BLaER1 treated with 17β-estradiol and CSF1 and Interleukin-3, amounts not matched to agents 10 nM and 100 nM (cell line): ENCODE measurements at regions not wholly inside any gene's neighbourhood (a gene's known extent, or its start where the extent isn't known, plus 50 kb on each side); places are given as distances from the start of the nearest gene placed in this dataset.
A peak's percentile ranks its signal among the peaks of the same experiment; 100 is the strongest.

Experiments used
- H3K27ac ChIP-seq, 11 experiments: shearing (Covaris generic); formaldehyde crosslinking; 2 replicates each; pipeline ENCODE4 v1.8.1; 2022
- H3K27me3 ChIP-seq, 11 experiments: shearing (Covaris generic); formaldehyde crosslinking; 2 replicates each; pipeline ENCODE4 v1.8.1; 2022
- H3K36me3 ChIP-seq, 11 experiments: shearing (Covaris generic); formaldehyde crosslinking; 2 replicates each; pipeline ENCODE4 v1.8.1; 2022
- H3K4me1 ChIP-seq, 10 experiments: shearing (Covaris generic); formaldehyde crosslinking; 2 replicates each; pipeline ENCODE4 v1.8.1; 2022
- H3K4me2 ChIP-seq, 11 experiments: shearing (Covaris generic); formaldehyde crosslinking; 2 replicates each; pipeline ENCODE4 v1.8.1; 2022
- H3K4me3 ChIP-seq, 10 experiments: shearing (Covaris generic); formaldehyde crosslinking; 2 replicates each; pipeline ENCODE4 v1.8.1; 2022
- H3K9ac ChIP-seq, 11 experiments: shearing (Covaris generic); formaldehyde crosslinking; 2 replicates each; pipeline ENCODE4 v1.8.1; 2022
- H3K9me3 ChIP-seq, 11 experiments: shearing (Covaris generic); formaldehyde crosslinking; replicated peaks in 1 of 11; 2 replicates each; pipeline ENCODE4 v1.8.1; 2022
- H4K20me1 ChIP-seq, 11 experiments: shearing (Covaris generic); formaldehyde crosslinking; 2 replicates each; pipeline ENCODE4 v1.8.1; 2022
- Cebpa-rat ChIP-seq, 11 experiments: shearing (Covaris generic); IDR thresholded peaks; 2 replicates each; pipeline ENCODE4 v1.8.1; 2022

DNA sequence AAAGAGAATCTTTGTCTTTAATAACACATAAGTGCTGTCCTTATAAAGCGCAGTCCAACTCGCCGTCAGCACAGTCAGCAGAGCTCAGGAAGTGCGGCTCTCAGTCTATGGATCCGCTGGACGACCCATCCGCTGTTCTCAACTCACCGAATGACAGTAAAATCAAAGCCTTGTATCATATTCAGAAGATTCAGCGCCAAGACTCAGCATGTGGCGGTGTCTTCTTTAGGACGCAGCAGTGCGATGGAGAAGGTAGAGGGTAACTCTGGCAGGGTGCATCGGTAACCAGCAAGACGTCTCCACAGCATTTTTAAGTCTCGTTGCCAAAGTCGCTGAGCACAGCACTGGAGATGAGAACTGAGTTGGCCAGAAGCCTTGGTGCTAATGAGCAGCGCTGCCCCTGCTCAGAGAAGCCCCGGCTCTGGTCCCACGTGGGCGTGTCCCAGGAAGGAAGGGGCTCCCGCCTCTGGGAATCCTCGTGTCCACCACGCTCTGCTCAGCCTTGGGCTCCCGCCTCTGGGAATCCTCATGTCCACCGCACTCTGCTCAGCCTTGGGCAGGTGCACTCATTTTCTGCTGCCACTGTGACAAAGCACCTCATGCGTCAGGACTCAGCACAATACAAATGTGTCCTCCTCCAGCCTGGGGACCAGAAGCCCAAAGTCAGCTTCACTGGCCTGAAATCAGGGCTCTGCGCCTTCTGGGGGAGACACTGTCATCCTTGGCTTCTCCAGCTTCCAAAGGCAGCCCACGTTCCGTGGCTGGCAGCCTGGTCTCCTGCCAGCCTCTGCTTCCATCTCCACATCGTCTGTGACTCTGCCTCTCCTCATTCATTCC, 238.0 kb upstream of the SALL3 start:
- no peaks in the 10 kb centered on the region for H3K27me3 ChIP-seq
- no peak overlapping the region for H3K4me2 ChIP-seq
- no peak overlapping the region for H3K4me3 ChIP-seq
- no peaks in the 10 kb centered on the region for H3K4me1 ChIP-seq
- H3K36me3 ChIP-seq = no peaks in the 10 kb centered on the region
- no peak for TF ChIP-seq Cebpa-rat (IDR thresholded peaks at IDR 0.05)
- H3K9ac ChIP-seq = no peak overlapping the region
- no peak overlapping the region for H3K27ac ChIP-seq
- no peaks in the 10 kb centered on the region for H4K20me1 ChIP-seq
- no peaks in the 10 kb centered on the region for H3K9me3 ChIP-seq

DNA sequence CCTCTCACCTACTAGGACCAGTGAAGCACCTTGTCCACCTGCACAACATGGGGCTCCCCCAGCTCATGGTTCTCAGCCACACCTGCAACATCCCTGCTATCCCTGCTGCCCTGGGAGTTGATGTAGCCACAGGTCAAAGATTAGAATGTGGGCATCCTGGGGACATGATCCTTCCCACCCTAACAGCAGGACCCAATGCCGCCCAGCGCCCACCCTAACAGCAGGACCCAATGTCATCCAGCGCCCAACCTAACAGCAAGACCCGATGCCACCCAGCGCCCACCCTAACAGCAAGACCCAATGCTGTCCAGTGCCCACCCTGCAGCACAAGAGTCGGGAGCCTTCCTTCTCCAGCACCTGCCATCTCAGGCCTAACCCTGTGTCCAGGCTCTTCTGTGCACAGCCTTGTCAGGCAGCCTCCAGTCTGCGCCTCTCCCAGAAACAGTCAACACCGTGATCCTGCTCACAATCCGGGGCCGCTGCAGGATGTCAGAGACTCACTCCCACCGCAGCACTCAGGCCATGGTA, 237.3 kb upstream of the SALL3 start:
- H3K9ac ChIP-seq = no peak overlapping the region
- no peak overlapping the region for H3K4me2 ChIP-seq
- no peaks in the 10 kb centered on the region for H4K20me1 ChIP-seq
- H3K27me3 ChIP-seq = no peaks in the 10 kb centered on the region
- H3K36me3 ChIP-seq = no peaks in the 10 kb centered on the region
- no peaks in the 10 kb centered on the region for H3K4me1 ChIP-seq
- H3K4me3 ChIP-seq = no peak overlapping the region
- no peaks in the 10 kb centered on the region for H3K9me3 ChIP-seq
- no peak overlapping the region for H3K27ac ChIP-seq
- TF ChIP-seq Cebpa-rat (IDR thresholded peaks at IDR 0.05) = no peak

- Histone ChIP-seq H3K27me3 (no peaks in the 10 kb centered on the region), H3K4me1 (no peaks in the 10 kb centered on the region), H3K36me3 (no peaks in the 10 kb centered on the region), H3K4me3 (no peak overlapping the region), H3K4me2 (no peak overlapping the region), H4K20me1 (no peaks in the 10 kb centered on the region), H3K9ac (no peak overlapping the region), H3K27ac (no peak overlapping the region), H3K9me3 (no peaks in the 10 kb centered on the region)
- TF ChIP-seq Cebpa-rat (IDR thresholded peaks at IDR 0.05) = no peak
These were observed 236.5 kb upstream of the SALL3 start for GRCh38 chr18:78743078-78743477.

GRCh38 chr18:78751664-78752063, 228.0 kb upstream of the SALL3 start:
- Histone ChIP-seq H3K4me1 (no peaks in the 10 kb centered on the region; a peak in 1 of 20 replicates), H3K27ac (no peak overlapping the region), H3K27me3 (no peaks in the 10 kb centered on the region), H3K4me2 (no peak overlapping the region), H3K9ac (no peak overlapping the region), H3K36me3 (no peaks in the 10 kb centered on the region), H3K9me3 (no peaks in the 10 kb centered on the region), H4K20me1 (no peaks in the 10 kb centered on the region), H3K4me3 (no peak overlapping the region)
- no peak for TF ChIP-seq Cebpa-rat (IDR thresholded peaks at IDR 0.05)

GRCh38 chr18:78753240-78753639, 226.4 kb upstream of the SALL3 start:
- H3K27me3 ChIP-seq = no peaks in the 10 kb centered on the region
- no peak overlapping the region for H3K4me3 ChIP-seq
- H3K36me3 ChIP-seq = no peaks in the 10 kb centered on the region
- no peaks in the 10 kb centered on the region for H3K9me3 ChIP-seq
- H3K27ac ChIP-seq = no peak overlapping the region
- H3K4me2 ChIP-seq = no peak overlapping the region
- no peak overlapping the region for H3K9ac ChIP-seq
- H3K4me1 ChIP-seq = no peaks in the 10 kb centered on the region; a peak in 1 of 20 replicates
- TF ChIP-seq Cebpa-rat (IDR thresholded peaks at IDR 0.05) = no peak
- no peaks in the 10 kb centered on the region for H4K20me1 ChIP-seq

- no peaks in the 10 kb centered on the region for H3K36me3 ChIP-seq
- H3K9ac ChIP-seq = no peak overlapping the region
- H3K4me1 ChIP-seq = peaks cover 5 to 11% (median 9%) of the 10 kb centered on the region in 10 experiments; a peak in 19 of 20 replicates
- H3K27me3 ChIP-seq = no peaks in the 10 kb centered on the region
- no peak for TF ChIP-seq Cebpa-rat (IDR thresholded peaks at IDR 0.05)
- no peak overlapping the region for H3K4me2 ChIP-seq
- no peak overlapping the region for H3K27ac ChIP-seq
- H4K20me1 ChIP-seq = no peaks in the 10 kb centered on the region
- H3K4me3 ChIP-seq = no peak overlapping the region
- no peaks in the 10 kb centered on the region for H3K9me3 ChIP-seq
These were observed 225.1 kb upstream of the SALL3 start for GRCh38 chr18:78754311-78755043.

DNA sequence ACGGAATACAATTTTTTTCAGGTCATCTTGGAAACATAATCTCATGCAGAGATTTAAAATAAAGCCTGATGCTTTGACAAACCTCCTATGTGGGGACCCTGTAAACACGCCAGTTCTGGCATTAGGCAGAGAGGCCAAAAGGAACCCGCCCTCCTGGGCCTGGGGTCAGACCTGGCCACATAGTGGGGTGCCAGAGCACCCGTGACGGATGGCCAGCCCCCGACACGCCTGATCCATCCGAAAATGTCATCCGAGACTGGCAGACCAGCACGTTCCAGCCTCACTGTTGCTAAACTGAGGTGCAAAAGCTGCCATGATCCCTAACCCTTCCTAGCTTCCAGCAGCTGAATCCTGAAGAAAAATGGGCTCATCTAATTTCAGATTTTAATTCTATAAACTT, 222.6 kb upstream of the SALL3 start:
- H3K9me3 ChIP-seq = peaks cover 1 to 17% (median 8%) of the 10 kb centered on the region in 11 experiments; a peak in 17 of 22 replicates
- TF ChIP-seq Cebpa-rat (IDR thresholded peaks at IDR 0.05) = no peak

GRCh38 chr18:78758496-78758895, 221.1 kb upstream of the SALL3 start:
- Histone ChIP-seq H3K27ac (no peak overlapping the region), H3K9me3 (peaks cover 11 to 32% (median 18%) of the 10 kb centered on the region in 11 experiments; a peak in 20 of 22 replicates), H3K27me3 (no peaks in the 10 kb centered on the region), H3K4me2 (peak overlapping the region in 8 of 11 experiments; percentile 21 to 71 (median 54); a peak in 14 of 22 replicates), H3K9ac (no peak overlapping the region), H4K20me1 (no peaks in the 10 kb centered on the region), H3K4me1 (peaks cover 5 to 14% (median 13%) of the 10 kb centered on the region in 10 experiments; a peak in 19 of 20 replicates), H3K36me3 (no peaks in the 10 kb centered on the region), H3K4me3 (no peak overlapping the region)
- TF ChIP-seq Cebpa-rat (IDR thresholded peaks at IDR 0.05) = no peak

More for the DNA sequence above, 222.6 kb upstream of the SALL3 start:
- Histone ChIP-seq H3K4me1 (peaks cover 5 to 14% (median 13%) of the 10 kb centered on the region in 10 experiments; a peak in 19 of 20 replicates), H4K20me1 (no peaks in the 10 kb centered on the region), H3K4me2 (no peak overlapping the region), H3K4me3 (no peak overlapping the region), H3K36me3 (no peaks in the 10 kb centered on the region), H3K9ac (no peak overlapping the region), H3K27me3 (no peaks in the 10 kb centered on the region), H3K27ac (no peak overlapping the region)

DNA sequence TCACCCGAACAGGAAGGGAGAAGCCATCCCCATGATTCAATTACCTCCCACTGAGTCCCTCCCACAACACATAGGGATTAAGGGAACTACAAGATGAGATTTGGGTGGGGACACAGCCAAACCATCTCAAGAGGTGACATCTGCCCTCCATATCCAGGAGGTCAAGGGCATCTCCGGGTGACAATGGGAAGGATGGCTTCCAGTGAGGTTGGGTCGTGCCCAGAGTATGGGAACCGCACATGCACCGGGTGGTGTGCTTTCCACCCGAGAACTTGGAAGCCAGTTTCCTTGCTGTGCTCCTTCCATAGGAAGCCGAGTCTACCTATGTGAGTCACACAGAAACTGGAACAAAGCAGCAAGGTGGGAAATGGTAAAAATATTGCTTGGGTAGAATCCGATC, 216.9 kb upstream of the SALL3 start:
- Histone ChIP-seq H3K4me2 (no peak overlapping the region), H3K9me3 (peaks cover 11 to 35% (median 18%) of the 10 kb centered on the region in 11 experiments; a peak in 20 of 22 replicates), H3K9ac (no peak overlapping the region), H4K20me1 (no peaks in the 10 kb centered on the region; a peak in 1 of 22 replicates), H3K36me3 (no peaks in the 10 kb centered on the region), H3K27me3 (no peaks in the 10 kb centered on the region), H3K27ac (no peak overlapping the region), H3K4me3 (no peak overlapping the region), H3K4me1 (peaks cover 5 to 24% (median 16%) of the 10 kb centered on the region in 10 experiments; a peak in 19 of 20 replicates)
- TF ChIP-seq Cebpa-rat (IDR thresholded peaks at IDR 0.05) = no peak
